Astrocyte of the spinal cord (primary cell): ENCODE measurements at regions not wholly inside any gene's neighbourhood (a gene's known extent, or its start where the extent isn't known, plus 50 kb on each side); places are given as distances from the start of the nearest gene placed in this dataset.

Experiments
- DNase-seq: peaks from one replicate; pipeline ENCODE4 v3.0.0; 2011; ENCODE audit warnings: low read depth, low spot score
- H3K4me3 ChIP-seq: 2 replicates; pipeline ENCODE4 v1.5.1; 2011; ENCODE audit warnings: low read depth, mild to moderate bottlenecking, low read length, moderate library complexity
- CTCF ChIP-seq: IDR thresholded peaks from 2 replicates; pipeline ENCODE4 v1.5.1; 2012; ENCODE audit warnings: low read depth, mild to moderate bottlenecking, low read length, inconsistent platforms
- in situ Hi-C: cut with HindIII; loops from 2 replicates; pipeline ENCODE4 v1.10.0; 2017; ENCODE audit warnings: low sequenced_read_pairs

- H3K4me3 ChIP-seq: no peak overlapping the region
- in situ Hi-C loops: no loop called here
- no peak for DNase-seq
- no peak for TF ChIP-seq CTCF
Measured at GRCh38 chr2:16464641-16465040, 201.0 kb downstream of the CYRIA start.

- TF ChIP-seq CTCF: no peak
- DNase-seq: no peak
- in situ Hi-C loops: no loop called here
- no peak overlapping the region for H3K4me3 ChIP-seq
Measured at GRCh38 chr2:16462958-16463357, 202.7 kb downstream of the CYRIA start.

- no peak for DNase-seq
- no peak for TF ChIP-seq CTCF
- in situ Hi-C loops: no loop called here
- no peak overlapping the region for H3K4me3 ChIP-seq
Measured at GRCh38 chr2:16461672-16462071, 204.0 kb downstream of the CYRIA start.

GRCh38 chr2:16459606-16460005, 206.0 kb downstream of the CYRIA start:
- no peak overlapping the region for H3K4me3 ChIP-seq
- no peak for TF ChIP-seq CTCF
- no peak for DNase-seq
- in situ Hi-C loops: no loop called here

GRCh38 chr2:16454621-16455020, 211.0 kb downstream of the CYRIA start:
- no peak for DNase-seq
- no peak overlapping the region for H3K4me3 ChIP-seq
- in situ Hi-C loops: no loop called here

GRCh38 chr2:16452123-16452522, 213.5 kb downstream of the CYRIA start:
- DNase-seq: no peak
- in situ Hi-C loops: no loop called here
- TF ChIP-seq CTCF: no peak
- H3K4me3 ChIP-seq: no peak overlapping the region

More at GRCh38 chr2:16454621-16455020, 211.0 kb downstream of the CYRIA start:
- TF ChIP-seq CTCF: no peak

- DNase-seq: no peak
- no peak overlapping the region for H3K4me3 ChIP-seq
- TF ChIP-seq CTCF: no peak
- in situ Hi-C loops: no loop called here
Measured at GRCh38 chr2:16446706-16447105, 218.9 kb downstream of the CYRIA start.
